ENCODE measurements at regions not wholly inside any gene's neighbourhood (a gene's known extent, or its start where the extent isn't known, plus 50 kb on each side); places are given as distances from the start of the nearest gene placed in this dataset.

GRCh38 chr21:41115851-41116250, 52.1 kb upstream of the BACE2 start:
- H4K20me1 ChIP-seq (ENCODE audit: insufficient read depth, low read length): no peaks in the 10 kb centered on the region
- H3K9me3 ChIP-seq (ENCODE audit: low read length): no peaks in the 10 kb centered on the region
- no peak overlapping the region for H3K9ac ChIP-seq (ENCODE audit: insufficient read depth, low read depth, low read length)
- intact Hi-C loops (cut with micrococcal nuclease; ENCODE audit: unreplicated experiment) (no loop called here), in situ Hi-C loops (cut with HindIII; ENCODE audit: extremely low pct_ligation_motif_present, low pct_unique_long_range_greater_than_20kb) (no loop called here)
- no peak overlapping the region for H3K4me3 ChIP-seq (replicated peaks in 1 of 3; ENCODE audit: insufficient read depth in 1 of 3, low read depth in 2 of 3, low read length in 3 of 3)
- BruUV-seq (replicated peaks): no TSS peak
- no peaks in the 10 kb centered on the region for H3K36me3 ChIP-seq (replicated peaks in 1 of 2; ENCODE audit: control insufficient read depth in 1 of 2, insufficient read depth in 2 of 2, low read length in 2 of 2)
- POLR2A ChIA-PET: no interaction called here
- CTCF ChIA-PET (ENCODE audit: low intra/inter-chr PET ratio, low total read pairs): no interaction called here
- DNase-seq (ENCODE audit: low spot score) (no peak), FAIRE-seq (no peak), ATAC-seq (no peak)
- H3K4me1 ChIP-seq (ENCODE audit: insufficient read depth, low read length): no peaks in the 10 kb centered on the region
- no peak overlapping the region for H2AFZ ChIP-seq (ENCODE audit: low read length)
- 1% methylated on average over 4 of the region's 4 CpGs for WGBS (ENCODE audit: low lambda C conversion rate)
- H3K27me3 ChIP-seq (ENCODE audit: control insufficient read depth in 1 of 2, insufficient read depth in 2 of 2, low read length in 2 of 2): peaks cover 0 to 4% of the 10 kb centered on the region in 2 experiments; a peak in 2 of 5 replicates
- no peak overlapping the region for H3K4me2 ChIP-seq (ENCODE audit: low read depth, low read length)
- no peak for TF ChIP-seq ZNF790 (CRISPR knock-in tag; IDR thresholded peaks at IDR 0.05; ENCODE audit: borderline replicate concordance)
- TF ChIP-seq RXRB (CRISPR knock-in tag; IDR thresholded peaks at IDR 0.05; ENCODE audit: borderline replicate concordance): no peak
- no peak for TF ChIP-seq ELF1 (CRISPR knock-in tag; IDR thresholded peaks at IDR 0.05)
- TF ChIP-seq ZNF83 (CRISPR knock-in tag; IDR thresholded peaks at IDR 0.05; ENCODE audit: borderline replicate concordance): no peak
- TF ChIP-seq HMG20A (CRISPR knock-in tag; IDR thresholded peaks at IDR 0.05; ENCODE audit: borderline replicate concordance): no peak
- no peak for TF ChIP-seq UBTF (CRISPR knock-in tag; IDR thresholded peaks at IDR 0.05)
- no peak for TF ChIP-seq NFKB2 (CRISPR knock-in tag; IDR thresholded peaks at IDR 0.05; ENCODE audit: borderline replicate concordance)
- no peak for TF ChIP-seq SP2 (CRISPR knock-in tag; IDR thresholded peaks at IDR 0.05)
- TF ChIP-seq FOXJ3 (CRISPR knock-in tag; IDR thresholded peaks at IDR 0.05; ENCODE audit: borderline replicate concordance): no peak
- TF ChIP-seq ZNF678 (CRISPR knock-in tag; IDR thresholded peaks at IDR 0.05): no peak
- TF ChIP-seq ZBTB40 (IDR thresholded peaks at IDR 0.05): no peak
- TF ChIP-seq ZBTB40 (CRISPR knock-in tag; IDR thresholded peaks at IDR 0.05): no peak
- no peaks in the 10 kb centered on the region for H3K79me2 ChIP-seq (ENCODE audit: insufficient read depth, low read length)
- no peak overlapping the region for H3K27ac ChIP-seq (ENCODE audit: extremely low read length, insufficient read depth, low read length)

All from HepG2 (cell line).